Psoas muscle (tissue), 7 donors: ENCODE measurements at regions not wholly inside any gene's neighbourhood (a gene's known extent, or its start where the extent isn't known, plus 50 kb on each side); places are given as distances from the start of the nearest gene placed in this dataset.

Source experiments
- ATAC-seq, 4 donors: fragments of 200-7000 bp; cut with Tn5 transposase; one replicate each; pipeline ENCODE4 v1.9.1; 2020; ENCODE audit warnings: moderate library complexity in 3 of 4, mild to moderate bottlenecking in 2 of 4
- DNase-seq, 2 donors: peaks; one replicate each; pipeline ENCODE4 v3.0.0-alpha.2; 2020
- H3K27ac ChIP-seq: fragments of 200-600 bp; one replicate; pipeline ENCODE4 v1.8.0; 2022
- H3K27me3 ChIP-seq, 3 donors: fragments of 200-600 bp in 1 of 3; one replicate each; pipeline versions ENCODE4 v1.6.1 to v1.8.0; 2013 to 2022; ENCODE audit warnings: low read length in 2 of 3, mild to moderate bottlenecking in 2 of 3, moderate library complexity in 1 of 3; ENCODE audit not compliant: insufficient read depth in 3 of 3
- H3K36me3 ChIP-seq, 2 donors: fragments of 200-600 bp in 1 of 2; one replicate each; pipeline versions ENCODE4 v1.6.1 to v1.8.0; 2013 to 2022; ENCODE audit warnings: low read depth in 1 of 2, mild to moderate bottlenecking in 1 of 2, moderate library complexity in 1 of 2; ENCODE audit not compliant: insufficient read depth in 1 of 2
- H3K4me1 ChIP-seq: fragments of 200-600 bp; one replicate; pipeline ENCODE4 v1.8.0; 2022
- H3K4me3 ChIP-seq: fragments of 200-600 bp; one replicate; pipeline ENCODE4 v1.8.0; 2022; ENCODE audit warnings: mild to moderate bottlenecking
- H3K9me3 ChIP-seq: fragments of 200-600 bp; one replicate; pipeline ENCODE4 v1.8.0; 2022
- WGBS, 3 donors: extraction: QIAGEN DNeasy Blood & Tissue Kit; methylation state at CpG; one replicate each; pipeline versions ENCODE4 v1.1.6 to v1.1.7; 2013; 5-methylcytosine and 5-hydroxymethylcytosine counted together
- intact Hi-C, 2 donors: fragments of 100-400 bp; cut with DNase I; formaldehyde crosslinking; loops; one replicate each; pipeline versions ENCODE4 v1.11.0 to v1.14.2; 2022
- TF ChIP-seq, protein P1 (sequence below): fragments of 200-600 bp; IDR thresholded peaks from one replicate; pipeline ENCODE4 v1.8.0; 2022; ENCODE audit warnings: antibody characterized with exemption
- donor health status: healthy with polysubstance abuse.
- donor health status: DM: no; HTN: no; CAD: no; lungs with moderate emphysema.
- donor health status: Bipolar disorder and iron deficiency.
- donor health status: healthy.
- donor health status: DM: yes; HTN: yes; CAD: no.
- donor health status: DM: no; HTN: no; CAD: no.
- donor health status: DM: yes; HTN: yes; CAD: no.

DNA sequence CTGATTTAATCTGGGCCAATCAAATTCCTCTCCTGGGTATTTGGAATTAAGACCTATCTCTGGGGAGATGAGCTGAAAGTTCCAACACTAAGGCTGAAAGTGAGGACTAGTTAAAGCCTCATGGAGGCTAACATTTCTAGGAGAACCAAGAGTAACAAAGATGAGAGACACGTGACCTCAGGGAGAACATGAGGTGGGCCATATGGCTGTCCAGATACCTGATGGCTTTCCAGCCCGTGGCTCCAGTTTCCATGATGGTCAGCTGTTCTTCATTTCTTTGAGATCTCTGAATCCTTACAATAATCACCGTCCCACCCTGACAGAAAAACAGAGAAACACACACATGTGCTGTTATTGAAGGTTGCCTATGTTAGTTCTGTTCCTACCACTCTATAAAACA lies 66.1 kb downstream of the LEPR start:
- ATAC-seq: no peak
- 85 to 91% (median 85%) methylated on average over 3 of the region's 3 CpGs for WGBS, 3 donors

DNA sequence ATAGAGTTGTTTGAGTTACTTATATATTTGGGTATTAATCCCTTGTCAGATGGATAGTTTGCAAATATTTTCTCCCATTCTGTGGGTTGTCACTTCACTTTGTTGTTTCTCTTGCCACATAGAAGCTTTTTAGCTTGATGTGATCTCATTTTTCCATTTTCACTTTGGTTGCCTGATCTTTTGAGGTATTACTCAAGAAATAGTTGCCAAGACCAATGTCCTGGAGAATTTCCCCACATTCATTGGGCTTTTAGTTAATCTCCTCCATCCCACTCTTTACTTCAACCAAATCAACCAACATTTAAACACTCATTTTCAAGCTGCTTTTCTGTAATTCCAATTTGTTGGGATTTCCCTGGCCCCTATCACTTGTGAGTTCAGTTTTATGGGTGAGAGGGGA lies 69.0 kb downstream of the LEPR start:
- Histone ChIP-seq H3K4me1 (no peaks in the 10 kb centered on the region), H3K27ac (no peak overlapping the region), H3K9me3 (no peaks in the 10 kb centered on the region), H3K36me3 (no peaks in the 10 kb centered on the region), H3K27me3 (no peaks in the 10 kb centered on the region), H3K4me3 (no peak overlapping the region)
- intact Hi-C loops: no loop called here
- ATAC-seq (no peak), DNase-seq (no peak)
- TF ChIP-seq, protein P1, sequence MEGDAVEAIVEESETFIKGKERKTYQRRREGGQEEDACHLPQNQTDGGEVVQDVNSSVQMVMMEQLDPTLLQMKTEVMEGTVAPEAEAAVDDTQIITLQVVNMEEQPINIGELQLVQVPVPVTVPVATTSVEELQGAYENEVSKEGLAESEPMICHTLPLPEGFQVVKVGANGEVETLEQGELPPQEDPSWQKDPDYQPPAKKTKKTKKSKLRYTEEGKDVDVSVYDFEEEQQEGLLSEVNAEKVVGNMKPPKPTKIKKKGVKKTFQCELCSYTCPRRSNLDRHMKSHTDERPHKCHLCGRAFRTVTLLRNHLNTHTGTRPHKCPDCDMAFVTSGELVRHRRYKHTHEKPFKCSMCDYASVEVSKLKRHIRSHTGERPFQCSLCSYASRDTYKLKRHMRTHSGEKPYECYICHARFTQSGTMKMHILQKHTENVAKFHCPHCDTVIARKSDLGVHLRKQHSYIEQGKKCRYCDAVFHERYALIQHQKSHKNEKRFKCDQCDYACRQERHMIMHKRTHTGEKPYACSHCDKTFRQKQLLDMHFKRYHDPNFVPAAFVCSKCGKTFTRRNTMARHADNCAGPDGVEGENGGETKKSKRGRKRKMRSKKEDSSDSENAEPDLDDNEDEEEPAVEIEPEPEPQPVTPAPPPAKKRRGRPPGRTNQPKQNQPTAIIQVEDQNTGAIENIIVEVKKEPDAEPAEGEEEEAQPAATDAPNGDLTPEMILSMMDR: no peak

More for the DNA sequence above, 66.1 kb downstream of the LEPR start:
- no peaks in the 10 kb centered on the region for H3K27me3 ChIP-seq
- intact Hi-C loops: no loop called here
- no peaks in the 10 kb centered on the region for H3K4me1 ChIP-seq
- no peak overlapping the region for H3K4me3 ChIP-seq
- H3K9me3 ChIP-seq: no peaks in the 10 kb centered on the region
- DNase-seq: no peak
- no peak overlapping the region for H3K27ac ChIP-seq
- TF ChIP-seq, protein P1: no peak
- no peaks in the 10 kb centered on the region for H3K36me3 ChIP-seq

DNA sequence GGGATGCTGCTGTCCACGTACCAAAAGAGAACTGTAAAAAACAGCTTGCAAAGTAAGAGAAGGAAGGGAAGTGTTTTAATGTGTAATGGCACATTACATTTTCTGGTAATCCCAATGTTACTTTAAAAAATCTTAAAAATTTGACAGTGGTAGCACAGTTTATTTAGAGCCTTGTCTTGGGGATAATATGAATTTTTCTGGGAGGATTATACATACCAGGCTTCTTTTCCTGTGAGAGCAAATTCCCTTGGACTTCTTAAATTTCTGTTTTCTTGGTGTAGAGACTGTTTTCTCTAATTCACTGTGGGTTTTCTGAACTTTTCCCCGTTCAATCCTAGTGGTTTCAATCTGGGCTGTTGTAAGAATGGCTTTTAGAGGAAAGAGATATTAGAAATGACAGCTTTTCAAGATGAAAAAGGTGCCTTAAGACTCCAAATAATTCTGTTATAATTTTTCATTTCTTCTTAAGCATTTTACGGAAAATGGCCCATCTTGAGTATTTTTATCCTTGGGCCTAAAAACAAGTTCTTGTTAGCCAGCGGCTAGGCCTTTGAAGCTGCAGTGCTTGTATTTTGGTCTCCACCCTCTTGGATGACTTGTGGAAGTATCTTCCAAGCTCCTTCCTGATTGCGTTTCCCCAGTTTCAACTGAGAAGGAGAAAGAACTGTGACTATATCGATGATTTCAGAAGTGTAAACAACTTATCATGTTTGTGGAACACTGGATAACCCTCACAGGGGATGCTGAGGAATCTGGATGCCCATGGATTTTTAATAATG lies 70.0 kb downstream of the LEPR start:
- intact Hi-C loops: no loop called here

DNA sequence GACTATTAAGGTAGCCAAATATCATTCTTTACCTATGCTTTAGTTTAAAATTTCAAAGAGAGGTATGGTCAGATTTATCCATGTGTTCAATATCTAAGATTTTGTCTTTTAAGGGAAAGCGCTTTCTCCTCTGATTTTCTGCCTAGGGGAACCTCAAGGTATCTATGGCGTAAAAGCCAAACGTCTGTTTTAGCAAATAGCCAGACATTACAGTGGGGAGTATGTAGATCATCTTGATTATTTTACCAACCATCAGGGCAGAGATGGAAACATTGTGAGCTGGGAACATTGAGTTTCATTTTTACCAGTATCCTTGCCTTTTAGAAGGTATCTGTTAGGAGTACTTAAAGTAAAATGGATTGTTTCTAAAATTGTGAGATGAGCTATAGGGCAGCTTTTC lies 71.0 kb downstream of the LEPR start:
- WGBS, 3 donors: 65 to 86% (median 75%) methylated on average over 3 of the region's 3 CpGs
- intact Hi-C loops: no loop called here
- no peak overlapping the region for H3K27ac ChIP-seq
- H3K9me3 ChIP-seq: no peaks in the 10 kb centered on the region
- no peak for DNase-seq
- no peaks in the 10 kb centered on the region for H3K4me1 ChIP-seq
- TF ChIP-seq, protein P1: no peak
- no peaks in the 10 kb centered on the region for H3K27me3 ChIP-seq
- ATAC-seq: no peak
- no peaks in the 10 kb centered on the region for H3K36me3 ChIP-seq
- H3K4me3 ChIP-seq: no peak overlapping the region

More for the DNA sequence above, 70.0 kb downstream of the LEPR start:
- no peak for DNase-seq
- no peaks in the 10 kb centered on the region for H3K36me3 ChIP-seq
- no peaks in the 10 kb centered on the region for H3K27me3 ChIP-seq
- no peaks in the 10 kb centered on the region for H3K4me1 ChIP-seq
- H3K27ac ChIP-seq: no peak overlapping the region
- TF ChIP-seq, protein P1: no peak
- no peak overlapping the region for H3K4me3 ChIP-seq
- WGBS, 3 donors: 62 to 74% (median 62%) methylated on average over 6 of the region's 6 CpGs
- no peak for ATAC-seq
- H3K9me3 ChIP-seq: no peaks in the 10 kb centered on the region

DNA sequence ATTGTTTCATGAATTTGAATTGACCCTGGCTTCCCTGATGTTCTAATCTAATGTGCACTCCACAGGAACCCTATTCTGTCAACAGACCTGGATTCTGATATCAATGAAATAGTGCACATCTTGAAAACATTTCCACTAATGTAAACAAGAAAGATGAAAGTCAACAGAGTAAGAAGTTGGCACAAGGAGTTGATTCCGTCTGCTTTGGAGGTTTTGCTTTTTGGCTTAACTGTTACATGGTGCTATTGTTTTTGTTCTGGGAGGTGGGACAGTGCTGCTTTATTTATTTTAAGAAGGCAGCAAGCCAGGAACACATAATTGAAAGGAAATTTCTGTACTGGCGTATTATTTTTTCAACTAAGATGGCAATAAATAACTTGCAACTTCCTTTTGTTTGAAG lies 73.3 kb downstream of the LEPR start:
- no peak overlapping the region for H3K27ac ChIP-seq
- H3K27me3 ChIP-seq: no peaks in the 10 kb centered on the region
- no peak for DNase-seq
- no peaks in the 10 kb centered on the region for H3K4me1 ChIP-seq
- no peaks in the 10 kb centered on the region for H3K9me3 ChIP-seq
- H3K36me3 ChIP-seq: no peaks in the 10 kb centered on the region
- H3K4me3 ChIP-seq: no peak overlapping the region
- intact Hi-C loops: no loop called here
- TF ChIP-seq, protein P1: no peak
- WGBS, 3 donors: 47 to 68% (median 50%) methylated on average over 2 of the region's 2 CpGs
- ATAC-seq: no peak
